ENCODE measurements at regions not wholly inside any gene's neighbourhood (a gene's known extent, or its start where the extent isn't known, plus 50 kb on each side); places are given as distances from the start of the nearest gene placed in this dataset.

DNA sequence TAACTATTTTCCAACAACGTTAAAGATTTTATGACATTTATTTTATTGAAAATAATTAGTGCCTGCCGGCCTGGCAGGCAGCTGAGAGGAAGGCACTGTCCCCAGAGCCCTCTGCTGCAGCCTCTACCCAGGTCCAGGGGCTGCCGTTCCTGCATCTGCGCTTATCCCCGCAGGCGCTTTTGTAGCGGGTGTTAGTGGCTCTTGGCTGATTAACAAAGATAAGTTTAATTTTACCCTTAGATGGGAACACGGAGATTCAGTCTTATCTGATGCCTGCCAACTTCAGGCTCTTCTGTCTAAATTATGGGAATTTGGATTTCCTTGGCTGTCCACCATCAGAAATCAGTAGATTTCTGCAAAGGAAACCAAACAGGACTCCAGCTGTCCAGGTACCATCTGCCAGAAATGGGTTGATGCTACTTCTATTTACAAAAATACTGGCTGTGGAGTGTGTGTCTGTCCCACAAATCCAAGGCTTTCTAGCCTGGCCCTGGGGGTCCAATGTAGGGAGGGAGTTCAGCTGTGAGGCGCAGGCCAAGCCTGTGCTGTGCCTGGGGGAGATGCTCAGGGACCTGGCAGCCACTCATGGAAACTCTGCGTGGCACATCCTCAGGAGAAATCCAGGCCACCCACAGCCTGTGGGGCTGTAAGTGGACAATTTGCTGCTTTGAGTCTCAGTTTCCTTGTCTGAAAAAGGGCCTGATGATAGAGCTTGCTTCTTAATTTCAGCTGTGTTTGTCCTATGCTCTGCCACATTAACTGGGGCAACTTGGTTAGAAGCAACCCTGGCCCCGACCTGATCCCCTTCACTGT is 62.0 kb upstream of the IGFBP3 start (continued):
- no peak for TF ChIP-seq MTA3 (IDR thresholded peaks at IDR 0.05; ENCODE audit: borderline replicate concordance, low read length)

DNA sequence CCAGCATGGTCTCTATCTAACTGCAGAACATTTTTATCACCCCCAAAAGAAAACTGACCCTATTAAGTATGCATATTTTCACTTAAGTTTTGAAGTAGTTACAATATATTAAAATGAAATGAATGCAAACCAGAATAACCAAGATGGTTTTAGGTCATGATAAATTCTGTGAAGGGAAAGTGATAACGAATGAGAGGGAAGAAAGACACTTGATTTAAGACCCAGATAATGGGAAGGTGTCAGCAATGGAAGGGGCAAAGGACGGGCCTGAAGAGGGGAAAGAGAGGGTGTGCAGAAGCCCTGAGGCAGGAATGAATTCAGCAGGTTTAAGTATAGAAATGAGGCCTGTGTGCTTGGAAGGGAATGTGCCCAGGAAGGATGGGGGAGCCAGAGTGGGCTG is 61.1 kb upstream of the IGFBP3 start:
- Histone ChIP-seq H3K79me2 (ENCODE audit: control insufficient read depth, insufficient read depth, low read length) (no peaks in the 10 kb centered on the region), H3K9me3 (replicated peaks; ENCODE audit: control insufficient read depth, insufficient read depth, low read length) (no peaks in the 10 kb centered on the region; the same call in 2 of the 3 replicates), H3K27me3 (replicated peaks in 1 of 2; ENCODE audit: control insufficient read depth in 2 of 2, insufficient read depth in 2 of 2, low read length in 1 of 2) (no peaks in the 10 kb centered on the region), H3K4me2 (ENCODE audit: control insufficient read depth, insufficient read depth) (no peak overlapping the region), H3K27ac (ENCODE audit: control insufficient read depth, insufficient read depth) (no peak overlapping the region), H3K4me3 (no peak overlapping the region), H3K36me3 (ENCODE audit: control insufficient read depth in 2 of 2, insufficient read depth in 2 of 2, low read length in 1 of 2) (no peaks in the 10 kb centered on the region), H3K4me1 (ENCODE audit: control insufficient read depth, insufficient read depth, low read length) (no peaks in the 10 kb centered on the region), H4K20me1 (ENCODE audit: control insufficient read depth, insufficient read depth) (no peaks in the 10 kb centered on the region), H3K9ac (ENCODE audit: control insufficient read depth, insufficient read depth, low read length) (no peak overlapping the region), H2AFZ (ENCODE audit: control insufficient read depth, low read depth, low read length) (no peak overlapping the region)
- no peak for DNase-seq (ENCODE audit: low read depth, low spot score)
- intact Hi-C loops (cut with micrococcal nuclease; ENCODE audit: unreplicated experiment) (no loop called here), in situ Hi-C loops (cut with MboI) (no loop called here)
- FAIRE-seq: no peak
- RAD21 ChIA-PET (ENCODE audit: unreplicated experiment): no interaction called here
- CTCF ChIA-PET: interaction anchor here (4.5 kb wide), 1 partner anchor 59 kb away, joined by 18 read pairs; no protein-coding TSS in a partner anchor
- no peak for ATAC-seq
- TF ChIP-seq STAT3 (IDR thresholded peaks at IDR 0.05; ENCODE audit: low read depth, low read length): no peak
- TF ChIP-seq SIN3A (IDR thresholded peaks at IDR 0.05; ENCODE audit: low read depth, low read length): no peak
- TF ChIP-seq, protein P1, sequence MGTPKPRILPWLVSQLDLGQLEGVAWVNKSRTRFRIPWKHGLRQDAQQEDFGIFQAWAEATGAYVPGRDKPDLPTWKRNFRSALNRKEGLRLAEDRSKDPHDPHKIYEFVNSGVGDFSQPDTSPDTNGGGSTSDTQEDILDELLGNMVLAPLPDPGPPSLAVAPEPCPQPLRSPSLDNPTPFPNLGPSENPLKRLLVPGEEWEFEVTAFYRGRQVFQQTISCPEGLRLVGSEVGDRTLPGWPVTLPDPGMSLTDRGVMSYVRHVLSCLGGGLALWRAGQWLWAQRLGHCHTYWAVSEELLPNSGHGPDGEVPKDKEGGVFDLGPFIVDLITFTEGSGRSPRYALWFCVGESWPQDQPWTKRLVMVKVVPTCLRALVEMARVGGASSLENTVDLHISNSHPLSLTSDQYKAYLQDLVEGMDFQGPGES (IDR thresholded peaks at IDR 0.05): no peak
- no peak for TF ChIP-seq PBX3 (IDR thresholded peaks at IDR 0.05; ENCODE audit: insufficient replicate concordance, low read depth, low read length)
- BruUV-seq (replicated peaks): no TSS peak
- WGBS (ENCODE audit: insufficient coverage, insufficient replicate concordance, low lambda C conversion rate, missing lambda C conversion rate): 3% methylated on average over 2 of the region's 2 CpGs
- SMC1A ChIA-PET (ENCODE audit: uncharacterized antibody, unreplicated experiment): interaction anchor here (1.0 to 2.6 kb wide), 2 partner anchors 11 to 59 kb away, joined by 3 to 7 read pairs; no protein-coding TSS in a partner anchor
- POLR2A ChIA-PET: no interaction called here
